GDM1 (cell line): ENCODE measurements at regions not wholly inside any gene's neighbourhood (a gene's known extent, or its start where the extent isn't known, plus 50 kb on each side); places are given as distances from the start of the nearest gene placed in this dataset.

Source experiments
- DNase-seq: peaks from one replicate; lab custom pipeline; 2025; lab: John Stamatoyannopoulos, UW

DNA sequence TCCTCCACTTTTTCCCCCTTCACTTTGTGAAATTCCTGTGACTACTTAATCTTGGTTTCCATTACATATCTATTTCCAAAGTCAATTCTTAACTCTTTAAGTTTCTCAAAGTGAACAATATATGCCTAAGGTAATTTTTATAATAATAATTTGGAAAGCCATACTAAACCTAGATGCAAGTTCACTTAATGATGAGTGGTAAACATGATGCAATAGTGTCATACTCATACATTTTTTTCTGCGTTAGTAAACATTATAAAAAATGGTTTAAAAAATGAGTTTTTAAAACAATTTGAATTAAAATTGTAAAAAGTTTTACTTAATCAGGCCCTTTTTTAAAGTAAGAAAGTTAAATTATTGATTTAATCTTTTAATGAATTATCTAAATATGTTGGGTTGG lies 659.4 kb upstream of the FZD8 start:
- DNase-seq: no peak

DNA sequence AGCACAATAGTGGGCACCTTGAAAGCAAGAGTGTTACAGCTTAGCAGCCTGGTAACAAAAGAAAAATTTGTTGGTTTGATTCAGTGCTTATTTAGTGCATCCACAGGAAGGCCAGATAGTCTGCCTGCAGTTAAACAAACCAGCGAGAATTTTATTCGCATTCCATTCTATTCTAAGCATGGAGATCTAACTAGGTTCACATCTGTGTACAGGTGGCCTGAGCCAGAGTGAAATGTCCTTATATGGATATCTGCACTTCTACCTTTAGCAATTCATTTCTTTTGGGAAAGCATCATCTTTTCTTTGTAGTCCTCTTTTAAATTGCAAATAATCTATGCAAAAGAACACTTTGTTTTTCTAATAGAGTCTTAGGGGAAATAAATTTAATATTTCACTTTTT lies 659.0 kb upstream of the FZD8 start:
- no peak for DNase-seq

DNA sequence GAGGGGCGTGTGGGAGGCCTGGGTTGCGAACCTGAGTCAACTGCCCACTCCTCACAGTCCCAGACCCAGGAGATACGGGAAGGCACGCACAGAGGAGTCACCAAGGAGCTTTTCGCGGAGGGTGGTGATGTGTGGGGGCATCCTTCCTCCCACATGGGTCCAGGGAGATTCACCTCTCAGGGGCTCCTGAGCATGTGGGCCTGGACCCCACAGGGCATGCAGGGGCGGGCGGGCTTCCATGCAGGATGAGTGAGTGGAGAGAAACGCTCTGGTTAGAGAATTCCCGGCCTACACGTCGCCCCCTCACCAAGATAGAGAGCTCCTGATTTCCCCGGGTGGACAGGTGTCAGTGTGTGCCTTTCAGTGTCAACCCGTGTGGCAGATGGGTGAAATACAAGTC lies 641.7 kb upstream of the FZD8 start:
- no peak for DNase-seq

DNA sequence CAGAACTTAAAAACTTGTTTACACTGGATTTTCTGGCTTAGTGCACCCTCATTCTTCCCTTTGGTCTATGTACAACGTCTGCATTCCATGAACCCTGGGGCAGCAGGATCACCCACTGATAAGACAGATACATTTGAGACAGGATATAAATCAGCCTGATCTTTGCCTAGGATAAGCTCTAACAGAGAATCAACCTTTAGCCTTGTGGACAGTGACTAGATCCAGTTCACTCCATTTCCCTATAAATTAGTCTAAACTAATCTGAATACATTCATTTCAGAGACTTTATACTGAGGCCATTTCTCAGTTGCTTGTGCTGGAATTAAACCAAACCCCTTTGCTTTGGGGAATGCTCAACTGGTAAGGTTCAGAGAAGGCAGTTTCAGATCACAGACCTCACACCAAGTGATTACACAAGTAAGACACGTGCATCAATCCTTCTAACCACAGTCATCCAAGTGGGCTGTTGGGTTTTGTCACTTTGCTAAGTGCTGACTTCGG lies 639.8 kb upstream of the FZD8 start:
- no peak for DNase-seq

DNA sequence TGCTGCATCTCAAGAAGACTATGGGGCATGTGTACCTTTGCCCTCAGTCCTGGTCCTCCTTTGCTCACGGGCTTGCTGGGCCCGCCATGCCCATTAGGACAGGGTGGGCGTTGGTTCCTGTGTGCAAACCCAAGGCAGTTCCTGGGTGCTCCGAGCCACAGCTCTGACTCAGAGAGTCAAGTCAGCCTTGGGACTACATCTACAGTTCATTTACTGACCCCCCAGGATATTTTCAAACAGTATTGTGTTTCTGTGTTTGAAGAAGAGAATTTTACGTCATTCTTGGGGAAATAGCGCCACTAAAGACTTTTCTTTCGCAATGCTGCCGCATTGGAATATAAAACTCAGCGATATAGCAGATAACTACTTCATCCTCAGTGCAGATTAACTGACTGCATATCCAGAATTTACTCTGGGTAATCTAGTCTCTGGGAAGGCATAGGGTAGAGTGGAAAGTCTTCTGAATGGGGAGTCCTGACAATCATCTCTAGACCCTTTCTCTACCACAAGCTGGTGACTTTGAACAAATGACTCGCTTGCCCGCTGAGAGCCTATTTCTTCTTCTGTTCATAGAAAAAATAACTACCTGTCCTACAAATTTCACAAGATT lies 638.9 kb upstream of the FZD8 start:
- DNase-seq: no peak

DNA sequence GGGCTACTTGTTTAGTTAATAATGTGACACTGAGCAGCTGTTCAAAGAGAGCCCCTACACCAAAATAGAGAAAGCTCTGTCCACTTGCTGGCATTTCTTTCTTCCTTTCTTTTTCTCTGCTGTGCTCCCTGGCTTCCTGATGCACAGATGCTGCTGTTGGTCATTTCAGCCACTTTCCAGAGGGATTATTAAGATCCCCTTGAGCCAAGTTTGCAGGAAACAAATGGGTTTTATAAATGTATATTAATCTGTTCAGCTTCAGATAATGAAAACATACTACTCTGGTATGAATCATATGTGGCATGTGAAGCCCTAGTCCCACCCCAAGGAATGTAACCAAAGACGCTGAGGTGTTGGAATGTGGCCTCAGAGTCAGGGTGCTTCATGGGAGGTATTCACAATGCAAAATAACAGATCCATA lies 638.2 kb upstream of the FZD8 start:
- DNase-seq: no peak

DNA sequence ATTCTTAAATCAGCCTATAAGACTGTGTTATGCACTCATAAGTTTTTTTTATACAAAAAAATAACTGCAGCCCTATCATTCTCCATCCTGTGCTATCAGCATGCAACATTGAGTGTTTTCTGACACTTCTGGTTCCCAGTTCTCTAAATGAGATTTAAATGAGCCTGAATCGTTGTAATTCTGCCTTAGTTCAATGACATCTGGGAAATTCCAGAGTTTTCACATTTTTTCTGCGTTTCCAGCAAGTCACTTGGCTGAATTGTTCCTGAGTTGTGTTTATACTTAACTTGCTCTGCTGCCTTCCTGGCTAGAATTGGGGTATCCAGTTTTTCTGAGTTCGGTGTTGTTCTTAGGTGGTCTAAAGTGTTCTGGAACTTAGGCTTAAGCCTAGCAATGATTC lies 636.1 kb upstream of the FZD8 start:
- DNase-seq: no peak

DNA sequence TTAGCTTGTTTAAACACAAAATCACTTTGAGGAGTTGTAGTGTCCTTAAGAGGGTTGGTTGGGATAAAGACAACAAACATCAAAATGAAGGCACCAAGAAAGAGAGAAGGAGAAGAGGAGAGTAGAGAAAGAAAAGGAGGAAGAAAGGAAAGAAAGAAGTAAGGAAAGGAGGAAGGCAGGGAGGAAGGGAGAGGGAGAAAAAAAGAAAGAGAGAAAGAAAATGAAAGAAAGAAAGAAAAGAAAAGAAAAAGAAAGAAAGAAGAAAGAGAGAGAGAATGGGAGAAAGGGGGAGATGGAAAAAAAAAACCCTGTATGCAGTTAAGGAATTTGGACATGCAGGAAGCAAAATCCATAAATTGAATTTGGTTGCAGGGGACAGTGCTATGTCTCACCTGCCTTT lies 635.4 kb upstream of the FZD8 start:
- no peak for DNase-seq

DNA sequence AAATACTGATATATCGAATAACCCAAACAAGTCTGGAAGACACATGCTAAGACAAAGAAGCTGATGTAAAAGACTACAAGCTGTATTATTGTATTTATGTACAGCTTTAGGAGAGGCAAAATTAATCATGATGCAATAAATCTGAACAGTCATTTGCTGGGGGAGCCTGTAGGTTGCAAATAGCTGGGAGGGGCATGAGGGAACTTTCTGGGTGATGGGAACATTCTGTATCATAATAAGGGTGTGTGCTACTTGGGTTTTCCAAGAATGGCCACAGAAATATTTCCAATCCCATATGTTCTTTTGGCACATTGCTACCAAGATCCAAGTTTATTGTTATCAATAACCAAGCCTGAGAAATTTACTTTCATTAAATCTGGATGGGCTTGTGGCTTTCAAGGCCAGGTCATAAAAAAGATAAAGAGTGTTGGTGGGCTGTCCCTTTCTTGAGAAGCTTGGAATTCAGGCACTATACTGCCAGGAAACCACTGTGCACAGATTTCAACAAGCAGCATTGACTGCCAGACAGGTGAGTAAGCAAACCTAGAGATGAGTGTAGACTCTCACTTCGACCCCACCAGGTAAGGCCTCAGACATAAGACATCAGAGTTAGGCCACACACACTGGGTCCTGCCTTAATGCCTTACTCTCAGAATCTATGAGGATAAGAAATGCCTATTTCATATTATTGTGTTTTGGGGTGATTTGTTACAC lies 629.7 kb upstream of the FZD8 start:
- DNase-seq: no peak

DNA sequence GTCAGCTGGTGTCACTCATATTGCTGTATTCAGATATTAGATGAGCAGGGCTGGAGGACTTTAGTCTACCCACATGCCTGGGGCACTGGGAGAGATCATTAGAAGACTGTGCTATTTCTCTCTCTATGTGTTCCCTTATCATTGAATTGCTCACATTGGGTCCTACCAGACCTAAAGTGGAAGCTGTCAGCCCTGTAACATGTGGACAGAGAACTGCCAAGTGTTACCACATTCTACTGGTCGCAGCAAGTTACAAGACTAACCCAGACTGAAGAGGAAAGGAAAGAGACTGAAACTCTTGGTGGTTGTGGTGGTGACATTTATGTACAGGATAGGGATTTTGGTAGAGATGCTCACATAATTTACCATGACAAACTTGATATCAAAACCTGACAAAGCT lies 627.1 kb upstream of the FZD8 start:
- no peak for DNase-seq

DNA sequence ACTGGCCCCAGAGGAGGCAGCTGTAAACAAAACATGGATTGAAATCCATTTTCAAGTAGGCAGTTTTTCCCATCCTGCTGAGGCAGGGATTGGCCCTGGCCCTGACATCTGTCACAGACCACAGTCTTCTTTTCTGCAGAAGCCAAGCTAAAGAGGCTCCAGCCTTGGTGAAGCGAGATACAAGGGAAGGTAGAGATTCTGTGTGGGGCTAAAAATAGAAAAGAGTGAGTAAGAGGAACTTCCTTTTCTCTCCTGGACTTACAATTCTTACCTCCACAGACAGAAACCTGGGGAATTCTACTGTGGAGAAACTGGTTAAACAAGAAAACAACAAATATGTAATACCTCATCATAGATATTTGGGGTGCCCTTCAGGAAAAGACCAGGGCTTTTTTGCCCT lies 624.8 kb upstream of the FZD8 start:
- no peak for DNase-seq

DNA sequence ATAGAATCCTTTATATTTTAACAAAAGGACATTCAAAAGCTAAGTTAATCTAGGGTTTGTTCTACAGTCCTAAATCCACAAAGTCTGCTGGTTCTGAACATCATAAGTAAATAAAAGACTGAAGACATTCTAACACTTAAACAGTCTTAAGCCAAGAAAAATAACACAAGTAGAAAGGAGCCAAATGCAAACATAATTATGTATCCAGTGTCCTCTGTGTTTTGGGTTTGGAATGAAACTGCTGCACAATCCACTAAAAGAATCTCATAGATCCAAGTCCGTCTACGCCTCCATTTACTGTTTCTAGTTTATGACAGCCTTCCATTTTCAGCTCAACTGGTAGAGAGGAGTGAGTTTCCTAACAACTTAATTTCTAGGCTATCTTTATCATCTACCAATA lies 623.6 kb upstream of the FZD8 start:
- DNase-seq: no peak

DNA sequence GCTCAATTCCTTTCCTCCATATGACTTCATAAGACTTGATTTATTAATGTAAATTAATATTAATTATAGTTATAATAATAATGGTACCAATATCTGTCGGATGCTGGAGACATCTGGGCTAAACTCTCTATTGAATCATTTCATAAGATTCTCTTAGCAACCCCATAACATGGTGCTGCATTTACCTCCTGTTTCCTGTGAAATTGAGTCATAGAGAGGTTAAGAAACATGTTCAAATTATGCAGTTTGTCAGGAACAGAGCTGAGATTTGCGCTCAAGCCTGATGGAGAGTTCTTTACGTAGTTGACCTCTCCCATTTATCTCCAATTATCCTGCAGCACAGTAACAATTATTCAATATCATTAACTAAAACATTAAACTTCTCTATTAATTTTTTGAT lies 621.8 kb upstream of the FZD8 start:
- no peak for DNase-seq

DNA sequence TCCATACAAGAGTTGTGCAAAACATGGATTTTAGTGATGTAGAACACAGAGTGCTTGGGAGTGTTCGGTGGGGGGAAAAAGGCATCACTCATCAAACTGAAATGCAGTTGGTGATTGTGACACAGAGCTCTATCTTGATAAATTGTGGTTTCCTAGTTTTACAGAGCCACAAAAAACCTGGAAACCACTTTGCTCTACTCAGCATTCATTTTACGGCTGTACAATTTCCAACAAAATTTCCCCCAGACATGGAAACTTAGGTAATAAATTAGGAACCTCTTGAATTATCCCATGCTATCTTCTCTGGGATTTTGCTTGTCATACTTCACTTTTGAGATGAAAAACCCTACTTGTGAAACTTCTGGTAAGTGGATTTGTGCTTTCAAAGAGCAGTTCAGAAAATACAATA lies 614.9 kb upstream of the FZD8 start:
- DNase-seq: no peak

DNA sequence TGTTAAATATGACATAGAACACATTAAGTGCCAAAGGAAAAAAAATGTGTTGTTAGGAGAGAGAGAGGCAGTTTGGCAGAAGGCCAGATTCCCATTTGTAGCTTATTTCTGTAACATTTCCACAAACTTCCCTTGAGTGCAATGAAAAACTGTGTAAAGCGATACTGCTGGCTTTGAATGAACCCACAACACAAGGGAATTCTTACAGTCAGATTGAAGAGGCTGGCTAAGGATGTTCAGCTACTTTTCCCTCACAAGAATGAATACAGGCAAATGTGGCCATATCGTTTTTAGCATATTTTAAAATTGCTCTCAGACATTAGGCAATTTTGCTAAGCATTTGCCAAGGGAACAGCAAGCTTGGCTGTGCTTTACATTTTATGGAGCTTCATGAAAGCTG lies 614.1 kb upstream of the FZD8 start:
- no peak for DNase-seq

DNA sequence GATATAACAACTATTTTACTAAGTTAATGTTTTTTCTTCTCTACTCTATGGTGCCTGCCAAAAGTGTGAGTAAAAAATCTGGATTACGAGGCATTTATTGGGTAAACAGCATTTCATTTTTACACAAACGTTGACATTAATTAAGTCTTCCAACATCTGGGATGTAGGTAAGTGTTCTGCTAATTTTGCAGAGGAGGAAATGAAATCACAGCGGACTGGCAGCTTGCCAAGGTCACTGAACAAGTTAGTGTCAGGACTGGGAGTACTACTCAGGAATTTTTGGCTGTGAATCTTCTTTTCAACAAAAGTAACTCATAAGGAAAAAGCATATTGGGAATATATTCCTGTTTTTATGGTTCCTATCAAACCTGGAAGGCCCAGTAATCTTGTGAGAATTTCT lies 612.1 kb upstream of the FZD8 start:
- DNase-seq: no peak

DNA sequence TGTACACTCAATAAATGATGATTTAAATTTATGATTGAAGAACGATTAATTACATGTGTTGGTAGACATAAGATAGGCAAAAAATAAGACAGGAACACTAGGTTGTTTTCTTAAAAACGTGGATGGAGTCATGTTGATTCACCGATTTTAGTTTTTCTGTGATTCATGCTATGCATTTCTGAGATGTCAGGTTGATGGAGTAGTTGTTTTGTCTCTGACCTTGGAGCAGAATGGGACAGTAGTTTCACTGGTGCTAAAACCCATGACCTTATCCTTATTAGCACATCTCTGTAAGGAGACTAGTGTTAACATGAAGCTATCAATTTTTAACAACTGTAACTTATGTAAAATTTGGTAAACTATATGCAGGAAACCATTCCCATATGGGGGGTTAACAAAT lies 611.6 kb upstream of the FZD8 start:
- no peak for DNase-seq

DNA sequence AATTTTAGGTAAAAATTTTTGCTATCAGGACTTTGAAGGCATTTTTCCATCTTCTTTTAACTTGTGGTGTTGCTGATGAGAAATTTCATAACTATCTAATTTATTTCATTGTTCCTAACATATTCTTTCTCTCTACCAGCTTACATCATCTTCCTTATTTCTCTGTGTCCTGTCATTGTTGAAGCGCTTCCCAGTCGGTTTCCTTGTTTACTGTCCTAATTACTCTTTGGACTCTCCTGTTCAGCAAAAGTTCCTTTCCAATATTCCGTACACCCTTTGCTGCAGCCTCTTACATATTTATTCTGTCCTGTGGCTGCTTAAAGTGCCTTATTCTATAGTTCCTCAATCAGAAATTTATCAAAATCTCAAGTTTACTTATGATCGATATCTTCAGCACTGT lies 609.0 kb upstream of the FZD8 start:
- no peak for DNase-seq

DNA sequence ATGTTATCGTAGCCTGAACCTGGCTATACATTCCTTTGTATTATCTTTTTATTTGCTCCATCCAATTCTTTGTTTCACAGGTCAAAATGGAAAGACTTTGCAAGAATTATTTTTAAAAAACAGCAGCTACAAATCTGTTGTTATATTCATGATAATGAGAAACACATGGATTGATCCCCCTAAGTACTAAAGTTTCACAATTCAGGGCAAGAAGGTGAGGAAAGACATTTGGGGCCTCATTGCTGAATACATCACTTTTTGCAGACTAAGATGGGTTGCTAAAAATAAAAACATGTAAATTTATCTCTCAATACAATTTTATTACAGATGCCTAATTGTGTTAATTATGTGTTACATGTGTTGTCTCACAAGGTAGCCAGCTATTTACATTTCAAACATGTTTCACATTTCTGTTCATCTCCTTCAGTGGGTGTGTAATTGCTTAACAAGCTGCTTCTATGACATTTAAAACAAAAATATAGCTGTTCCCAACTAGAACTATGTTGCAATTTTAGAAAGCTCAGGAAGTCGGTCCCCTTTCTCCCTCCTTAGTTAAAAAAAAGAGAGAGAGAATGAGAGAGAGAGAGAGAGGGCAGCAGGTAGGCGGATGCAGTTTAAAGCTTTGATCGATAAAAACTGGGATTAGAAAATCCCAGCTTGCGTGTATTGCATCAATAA lies 606.3 kb upstream of the FZD8 start:
- no peak for DNase-seq

DNA sequence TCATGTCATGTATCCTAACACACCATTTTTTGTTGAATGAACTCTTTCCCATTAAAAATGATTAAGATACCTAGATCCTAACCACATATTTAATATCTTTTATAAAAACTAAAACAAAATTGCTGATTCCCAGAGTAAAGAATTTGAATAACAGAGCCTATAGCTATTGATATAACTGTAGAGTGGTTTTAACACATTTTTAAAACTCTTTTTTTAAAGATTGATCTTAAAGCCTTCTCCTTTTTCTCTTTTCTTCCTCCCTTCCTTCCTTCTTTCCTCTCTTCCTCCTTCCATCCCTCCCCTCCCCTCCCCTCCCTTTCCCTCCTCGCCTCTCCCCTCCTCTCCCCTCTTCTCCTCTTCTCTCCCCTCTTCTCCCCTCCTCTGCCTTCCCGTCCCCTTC lies 605.4 kb upstream of the FZD8 start:
- DNase-seq: no peak

DNA sequence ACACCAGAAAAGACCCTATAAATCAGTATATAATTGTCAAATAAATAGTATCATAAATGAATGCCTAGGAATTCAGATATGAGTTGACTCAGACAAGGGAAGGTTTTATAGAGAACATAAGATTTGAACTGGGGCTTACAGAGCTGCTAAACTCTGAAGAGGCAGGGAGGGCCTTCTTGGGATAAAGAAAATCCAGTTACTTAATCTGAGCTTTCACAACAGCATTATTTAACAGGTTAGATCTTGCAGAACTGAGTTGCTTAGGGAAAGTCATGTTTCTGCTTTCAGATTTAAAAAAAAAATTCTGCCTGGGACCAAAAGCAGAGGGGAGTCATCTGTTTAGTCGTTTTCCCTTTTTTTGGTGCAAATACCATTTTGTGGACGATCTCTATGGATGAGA lies 594.8 kb upstream of the FZD8 start:
- no peak for DNase-seq

DNA sequence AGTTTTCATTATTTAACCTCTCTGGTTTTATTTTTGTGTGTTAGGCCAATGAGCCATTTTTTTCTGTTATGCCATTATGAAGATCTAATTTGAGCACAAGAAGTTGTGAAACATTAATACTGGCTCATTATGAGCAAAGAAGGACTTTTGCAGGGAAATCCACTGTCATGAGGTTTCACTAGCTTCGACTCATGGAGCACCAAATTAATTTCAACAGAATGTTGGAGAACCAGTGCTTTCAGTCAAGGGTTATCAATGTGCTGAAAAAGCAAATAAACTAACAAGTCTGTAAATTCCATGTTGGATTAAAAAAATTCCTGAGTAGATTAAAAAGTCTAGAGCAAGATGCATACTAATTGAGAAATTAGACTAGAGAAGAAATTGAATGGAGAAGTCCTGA lies 594.2 kb upstream of the FZD8 start:
- DNase-seq: no peak

DNA sequence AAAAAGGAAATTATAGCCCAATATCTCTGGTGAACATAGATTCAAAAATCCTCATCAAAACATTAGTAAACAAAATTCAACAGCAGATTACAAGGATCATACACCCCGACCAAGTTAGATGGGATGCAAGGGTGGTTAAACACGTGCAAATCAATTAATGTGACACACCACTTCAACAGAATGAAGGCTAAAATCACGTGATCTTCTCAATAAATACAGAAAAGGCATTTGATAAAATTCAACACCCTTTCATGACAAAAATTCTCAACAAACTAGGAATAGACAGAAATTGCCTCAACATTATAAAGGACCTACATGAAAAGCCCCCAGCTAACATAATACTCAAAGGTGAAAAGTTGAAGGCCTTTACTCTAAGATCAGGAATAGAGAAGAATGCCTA lies 590.8 kb upstream of the FZD8 start:
- no peak for DNase-seq
